ENCODE measurements at regions not wholly inside any gene's neighbourhood (a gene's known extent, or its start where the extent isn't known, plus 50 kb on each side); places are given as distances from the start of the nearest gene placed in this dataset.
"Not testable (repeated sequence)": the region's sequence is repeated elsewhere in the genome, so short reads cannot be mapped to it uniquely, and the experiment has no call there.

DNA sequence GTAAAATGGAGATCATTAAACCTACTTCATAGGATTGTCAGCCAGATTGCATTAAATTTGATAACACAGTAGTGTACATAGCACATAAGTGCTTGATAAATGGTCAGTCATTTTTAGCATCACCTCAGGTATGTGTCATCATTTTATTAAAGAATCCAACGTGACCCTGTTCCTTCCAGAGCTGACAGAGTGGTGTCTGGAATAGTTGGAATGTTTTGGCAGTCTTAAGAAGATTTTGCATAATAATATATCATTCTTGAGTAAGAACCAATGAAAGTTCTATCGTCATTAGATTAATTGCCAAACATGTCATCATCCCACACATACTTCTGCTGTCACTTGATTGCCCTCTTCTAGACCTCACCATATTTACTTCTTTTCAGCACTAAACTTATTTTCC lies 451.4 kb upstream of the POM121L12 start:
- DNase-seq (ENCODE audit: low spot score): no peak

DNA sequence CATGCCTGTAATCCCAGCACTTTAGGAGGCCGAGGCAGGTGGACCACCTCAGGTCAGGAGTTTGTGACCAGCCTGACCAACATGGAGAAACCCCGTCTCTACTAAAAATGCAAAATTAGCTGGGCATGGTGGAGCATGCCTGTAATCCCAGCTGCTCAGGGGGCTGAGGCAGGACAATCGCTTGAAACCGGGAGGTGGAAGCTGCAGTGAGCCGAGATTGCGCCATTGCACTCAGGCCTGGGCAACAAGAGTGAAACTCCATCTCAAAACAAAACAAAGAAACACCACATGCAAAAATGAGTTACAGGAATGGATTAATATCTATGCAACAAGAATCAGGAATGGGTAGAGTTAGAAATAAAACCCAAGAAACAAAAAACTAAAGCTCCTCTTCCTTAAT lies 462.3 kb upstream of the POM121L12 start:
- not testable (repeated sequence) for DNase-seq (ENCODE audit: low spot score)

- DNase-seq (ENCODE audit: low spot score): no peak
Measured at GRCh38 chr7:52571026-52571425, 464.4 kb upstream of the POM121L12 start.

DNA sequence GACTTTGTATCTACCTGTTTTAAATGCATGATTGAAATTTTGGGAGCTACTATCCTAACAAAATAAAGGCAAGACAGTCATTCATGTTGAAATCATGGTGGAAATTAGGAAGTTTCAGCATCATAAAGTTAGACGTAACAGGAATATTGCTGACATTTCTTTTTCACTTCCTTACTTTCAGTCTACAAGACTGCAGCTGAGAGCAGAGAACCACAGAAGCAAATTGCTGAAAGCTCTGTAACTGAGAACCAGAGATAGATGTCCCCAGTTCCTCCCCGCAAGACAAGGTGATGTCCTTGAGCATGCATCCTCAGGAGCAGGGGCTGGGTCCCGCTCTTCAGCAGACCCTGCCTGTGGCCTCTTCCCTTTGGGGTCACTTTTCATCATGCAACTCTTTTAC lies 466.3 kb upstream of the POM121L12 start:
- DNase-seq (ENCODE audit: low spot score): no peak

GRCh38 chr7:52565974-52566373 lies 469.5 kb upstream of the POM121L12 start:
- no peak for DNase-seq (ENCODE audit: low spot score)

DNA sequence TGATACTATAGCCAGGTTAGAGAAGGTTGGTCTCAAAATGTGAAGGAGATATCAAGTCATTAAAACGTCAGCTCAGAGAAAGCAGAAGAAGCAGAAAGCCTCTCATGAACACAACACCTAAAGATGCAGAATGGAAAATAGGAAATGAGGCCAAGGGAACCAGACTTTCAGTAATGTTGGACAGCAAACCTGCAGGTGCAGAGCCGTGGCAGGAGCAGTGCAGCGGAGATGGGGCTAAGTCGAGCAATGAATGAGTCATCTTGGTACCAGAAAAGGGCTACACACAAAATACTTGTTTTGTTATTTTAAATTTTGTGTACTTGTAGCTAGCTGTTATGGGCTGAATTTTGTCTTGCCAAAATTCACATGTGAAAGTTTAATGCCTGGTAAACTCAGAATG lies 479.6 kb upstream of the POM121L12 start:
- no peak for DNase-seq (ENCODE audit: low spot score)

DNA sequence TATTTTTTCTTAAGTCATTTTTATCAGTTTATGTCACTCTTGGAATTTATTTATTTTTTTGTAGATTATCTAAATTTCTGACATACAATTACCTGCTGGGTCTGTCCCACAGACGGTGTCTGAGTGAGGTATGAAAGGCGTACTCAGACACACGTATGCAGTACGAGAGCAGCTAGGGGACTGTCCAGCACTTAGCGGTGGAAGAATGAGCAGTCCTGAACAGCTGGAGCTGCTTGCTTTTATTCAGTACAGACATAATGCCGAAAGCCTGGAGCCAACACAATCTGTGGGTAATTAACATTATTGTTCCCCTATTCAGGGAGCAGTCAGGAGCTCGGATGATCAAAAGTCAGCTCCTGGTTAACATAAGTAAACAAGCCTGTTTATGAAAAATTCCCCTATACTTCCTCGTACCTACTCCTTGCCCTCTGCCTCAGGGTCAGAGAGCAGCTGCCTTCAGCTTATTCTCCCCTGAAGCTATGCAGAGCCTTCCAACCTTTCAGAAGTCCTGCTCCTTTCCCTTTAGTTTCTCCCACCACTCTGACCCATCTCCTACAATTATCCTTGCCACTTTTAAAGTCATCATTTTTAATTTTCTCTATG lies 488.0 kb upstream of the POM121L12 start:
- no peak for DNase-seq (ENCODE audit: low spot score)

DNA sequence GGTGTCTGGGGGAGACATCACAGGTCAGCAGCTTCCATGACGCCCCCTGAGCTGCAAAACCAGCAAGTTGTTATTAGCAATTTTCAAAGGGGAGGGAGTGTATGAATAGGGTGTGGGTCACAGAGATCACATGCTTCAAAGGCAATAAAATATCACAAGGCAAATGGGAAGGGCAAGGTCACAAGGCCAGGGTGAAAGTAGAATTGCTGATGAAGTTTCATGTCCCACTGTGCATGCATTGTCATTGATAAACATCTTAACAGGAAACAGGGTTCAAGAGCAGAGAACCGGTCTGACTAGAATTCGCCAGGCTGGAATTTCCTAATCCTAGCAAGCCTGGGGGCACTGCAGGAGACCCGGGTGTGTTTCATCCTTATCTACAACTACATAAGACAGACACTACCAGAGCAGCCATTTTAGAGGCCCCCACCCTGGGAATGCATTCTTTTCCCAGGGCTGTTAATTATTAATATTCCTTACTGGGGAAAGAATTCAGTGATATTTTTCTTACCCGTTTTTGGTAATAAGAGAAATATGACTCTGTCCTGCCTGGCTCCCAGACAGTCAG lies 494.2 kb upstream of the POM121L12 start:
- not testable (repeated sequence) for DNase-seq (ENCODE audit: low spot score)

DNA sequence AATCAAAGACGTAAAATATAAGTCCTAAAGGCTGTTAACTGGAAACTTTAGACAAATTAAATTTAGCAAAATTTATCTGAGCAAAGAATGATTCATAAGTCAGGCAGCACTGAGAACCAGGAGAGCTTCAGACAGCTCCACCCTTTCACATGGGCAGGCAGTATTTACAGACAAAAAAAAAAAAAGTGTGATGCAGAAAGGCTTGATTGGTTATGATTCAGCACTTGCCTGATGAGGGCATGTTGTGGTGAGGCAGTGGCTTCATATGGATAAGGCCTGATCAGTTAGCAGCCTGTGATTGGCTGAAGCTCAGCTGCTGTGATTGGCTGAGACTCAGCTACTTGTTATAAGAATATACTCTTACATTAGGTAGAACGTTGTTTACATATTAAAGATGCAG lies 495.4 kb upstream of the POM121L12 start:
- no peak for DNase-seq (ENCODE audit: low spot score)

DNA sequence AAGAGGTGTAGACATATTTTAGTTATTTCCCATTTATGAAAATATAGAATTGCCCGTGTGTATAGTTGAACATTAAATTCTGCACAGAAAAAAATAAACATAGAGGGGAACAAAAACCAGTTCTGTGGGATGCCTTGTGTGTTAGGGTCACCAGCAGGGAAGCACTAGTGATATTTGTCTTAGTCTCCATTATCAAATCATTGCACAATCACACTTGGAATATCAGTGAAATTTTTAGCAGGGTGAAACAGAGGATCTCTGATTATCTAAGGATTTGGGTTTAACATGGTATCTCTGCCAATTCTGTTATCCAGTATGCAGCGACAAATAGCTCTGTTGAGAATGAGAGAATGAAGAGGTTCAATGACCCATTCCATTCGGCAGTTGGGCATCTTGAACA lies 496.0 kb upstream of the POM121L12 start:
- no peak for DNase-seq (ENCODE audit: low spot score)

DNA sequence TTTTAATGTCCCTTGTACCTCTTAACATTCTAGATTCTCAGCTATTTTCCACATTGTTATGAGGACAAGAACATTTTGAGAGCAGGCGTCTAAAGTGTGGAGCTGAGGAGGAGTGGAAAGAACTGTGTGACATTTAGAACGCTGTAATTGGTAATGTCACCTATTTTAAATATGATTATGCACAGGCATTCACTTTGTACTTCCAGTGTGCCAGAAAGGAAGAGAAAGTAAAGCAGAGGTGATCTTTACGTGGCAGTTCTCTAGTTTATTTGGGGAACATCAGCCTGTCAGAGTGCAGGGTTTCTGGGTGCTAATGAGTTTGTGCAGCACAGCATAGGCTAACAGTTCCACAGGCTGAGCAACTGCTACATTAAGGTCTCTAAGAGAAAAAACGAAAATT lies 498.4 kb upstream of the POM121L12 start:
- no peak for DNase-seq (ENCODE audit: low spot score)

GRCh38 chr7:52525772-52526341 lies 509.6 kb upstream of the POM121L12 start:
- no peak for DNase-seq (ENCODE audit: low spot score)

GRCh38 chr7:52518869-52519268 lies 516.6 kb upstream of the POM121L12 start:
- no peak for DNase-seq (ENCODE audit: low spot score)

DNA sequence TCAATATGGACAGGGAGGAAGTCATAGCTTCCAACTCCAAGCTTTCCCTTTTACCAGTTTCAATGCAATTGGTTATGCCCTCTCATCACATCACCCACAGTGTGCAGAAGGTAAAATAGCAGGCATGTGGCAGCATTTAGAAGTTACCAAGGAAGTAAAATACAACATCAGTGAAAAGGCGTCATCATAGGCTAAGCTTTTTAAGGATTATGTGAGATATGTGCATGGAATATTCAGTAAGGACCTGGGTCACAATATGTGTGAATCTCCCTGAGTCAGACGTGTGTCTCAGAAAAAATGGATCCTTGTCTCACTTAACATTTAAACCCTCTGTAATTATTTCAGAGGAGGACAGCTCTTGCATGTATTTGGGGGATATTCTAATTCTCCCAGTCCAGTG lies 522.8 kb upstream of the POM121L12 start:
- no peak for DNase-seq (ENCODE audit: low spot score)

- DNase-seq (ENCODE audit: low spot score): no peak
Measured at GRCh38 chr7:52507546-52508255, 527.7 kb upstream of the POM121L12 start.

DNA sequence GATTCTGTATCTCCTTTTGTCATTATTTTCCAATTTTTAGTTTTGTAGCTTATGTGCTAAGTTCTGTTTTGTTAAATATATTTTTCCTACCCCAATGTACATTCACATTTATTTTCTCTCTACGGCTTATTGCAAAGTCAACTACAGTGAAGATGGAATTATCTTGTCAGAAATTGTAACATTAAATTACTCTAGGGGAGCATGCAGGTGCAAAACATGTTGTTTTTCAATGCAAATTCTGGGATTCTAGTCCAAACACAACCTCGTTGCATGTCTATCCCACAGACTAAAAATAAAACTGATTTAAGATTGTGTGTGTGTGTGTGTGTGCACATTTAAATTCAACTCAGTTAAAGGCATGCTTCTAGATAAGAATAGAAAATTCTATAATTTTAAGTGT lies 529.1 kb upstream of the POM121L12 start:
- DNase-seq (ENCODE audit: low spot score): no peak

DNA sequence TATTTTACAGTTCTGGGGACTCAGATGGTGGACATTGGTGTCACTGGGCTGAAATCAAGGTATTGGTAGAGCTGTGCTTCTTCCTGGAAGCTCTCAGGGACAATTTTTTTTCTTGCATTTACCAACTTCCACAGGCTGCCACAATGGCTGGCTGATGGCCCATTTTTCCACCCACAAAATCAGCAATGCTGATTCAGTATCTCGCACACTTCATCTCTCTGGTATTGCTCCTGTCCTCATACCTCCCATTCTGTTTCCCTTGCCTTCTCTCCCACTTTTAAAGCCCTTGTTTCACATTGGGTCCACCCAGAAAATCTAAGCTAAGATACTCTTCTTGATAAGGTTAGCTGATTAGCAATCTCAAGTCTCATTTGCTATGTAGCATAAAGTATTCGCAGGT lies 530.9 kb upstream of the POM121L12 start:
- DNase-seq (ENCODE audit: low spot score): no peak

- DNase-seq (ENCODE audit: low spot score): no peak
Measured at GRCh38 chr7:52502281-52502680, 533.2 kb upstream of the POM121L12 start.

GRCh38 chr7:52501696-52502095 lies 533.7 kb upstream of the POM121L12 start:
- no peak for DNase-seq (ENCODE audit: low spot score)

GRCh38 chr7:52500841-52501240 lies 534.6 kb upstream of the POM121L12 start:
- no peak for DNase-seq (ENCODE audit: low spot score)

DNA sequence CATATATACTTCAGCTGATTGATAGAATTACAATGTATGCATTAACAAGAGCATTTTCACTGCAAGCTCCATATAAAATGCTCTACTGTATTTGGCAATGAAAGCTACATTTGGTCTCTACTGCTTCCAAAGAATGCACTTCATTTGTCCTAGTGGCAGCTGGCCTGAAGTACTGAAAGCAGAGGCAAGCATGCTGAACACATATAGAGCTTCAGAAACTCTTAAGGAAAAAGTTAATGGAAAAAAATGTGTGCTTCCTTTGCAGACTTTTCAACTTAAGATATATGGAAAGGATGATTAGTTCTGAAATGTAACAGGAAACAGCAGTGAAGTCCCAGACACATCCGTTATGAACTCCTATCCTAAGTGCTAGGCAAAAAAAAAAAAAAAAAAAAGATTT lies 537.1 kb upstream of the POM121L12 start:
- no peak for DNase-seq (ENCODE audit: low spot score)

GRCh38 chr7:52486267-52486666 lies 549.2 kb upstream of the POM121L12 start:
- no peak for DNase-seq (ENCODE audit: low spot score)

DNA sequence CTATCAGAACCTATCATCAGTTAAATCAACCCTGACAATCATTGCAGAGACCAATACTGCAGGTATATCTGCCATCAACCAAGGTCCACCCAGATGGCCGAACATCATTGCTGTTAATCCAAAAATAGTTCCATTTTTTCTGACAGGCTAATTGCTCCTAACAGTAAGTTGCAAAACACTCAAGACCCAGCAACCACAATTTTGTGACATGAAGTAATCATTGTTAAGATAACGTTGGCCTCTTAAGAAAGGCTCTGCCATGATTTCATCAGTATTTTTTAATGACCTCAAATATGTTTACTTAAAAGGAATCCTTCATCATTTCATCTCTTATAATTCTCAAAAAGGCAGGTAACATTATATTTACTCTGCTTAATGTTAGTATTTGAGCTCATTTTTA lies 553.4 kb upstream of the POM121L12 start:
- no peak for DNase-seq (ENCODE audit: low spot score)

Measured in CD4-positive, alpha-beta T cell treated with Interleukin-15 for 4 hours (primary cell).